ENCODE measurements at regions not wholly inside any gene's neighbourhood (a gene's known extent, or its start where the extent isn't known, plus 50 kb on each side); places are given as distances from the start of the nearest gene placed in this dataset.
A peak's percentile ranks its signal among the peaks of the same experiment; 100 is the strongest.

DNA sequence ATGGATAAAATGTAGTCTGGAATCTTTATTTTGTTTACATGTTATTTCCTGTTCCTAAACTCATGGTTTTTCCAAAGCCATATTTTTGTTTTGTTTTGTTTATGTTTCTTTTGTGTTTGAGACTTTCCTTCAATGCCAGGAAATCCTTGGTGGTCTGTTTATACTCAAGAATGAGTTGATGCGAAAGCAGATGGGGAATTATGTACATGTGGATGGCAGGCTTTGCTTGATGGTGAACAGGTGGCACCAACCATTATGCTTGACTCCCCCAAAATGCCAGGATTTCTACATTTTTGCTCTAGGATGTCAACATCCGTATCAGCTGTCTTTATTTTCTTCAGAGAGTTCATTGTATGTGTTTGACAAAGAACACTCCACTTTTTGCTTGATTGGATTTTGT lies 448.5 kb downstream of the PRDM2 start:
- H2BK120ac ChIP-seq (ENCODE audit: low read depth, low read length) = no peak overlapping the region
- H3K18ac ChIP-seq (ENCODE audit: low read length) = no peak overlapping the region
- H4K8ac ChIP-seq (ENCODE audit: low read depth, low read length) = no peak overlapping the region
- no peak overlapping the region for H3K56ac ChIP-seq (ENCODE audit: low read length)
- no peak overlapping the region for H2AK5ac ChIP-seq (ENCODE audit: low read length)
- no CpG with 5 or more reads among the region's 2 CpGs for WGBS (ENCODE audit: extremely low coverage, insufficient coverage, low lambda C conversion rate)
- no peaks in the 10 kb centered on the region for H3K36me3 ChIP-seq (ENCODE audit: control insufficient read depth, insufficient read depth, low read length)
- no peak for DNase-seq
- no peak overlapping the region for H2BK5ac ChIP-seq (ENCODE audit: low read length)
- no peaks in the 10 kb centered on the region for H3K27me3 ChIP-seq (ENCODE audit: insufficient read depth, low read length, poor library complexity)
- no peaks in the 10 kb centered on the region for H3K4me1 ChIP-seq (ENCODE audit: control insufficient read depth, low read depth, low read length)
- H2BK15ac ChIP-seq (replicated peaks; ENCODE audit: low read depth) = no peak overlapping the region
- no peaks in the 10 kb centered on the region for H3K79me2 ChIP-seq (ENCODE audit: control insufficient read depth, insufficient read depth, low read length)
- H3K4ac ChIP-seq (ENCODE audit: low read depth, low read length) = no peak overlapping the region
- H3K23ac ChIP-seq (ENCODE audit: low read length) = no peak overlapping the region
- H3K9ac ChIP-seq (ENCODE audit: low read length) = no peak overlapping the region
- H3K4me3 ChIP-seq (ENCODE audit: low read length) = no peak overlapping the region
- no peaks in the 10 kb centered on the region for H3K79me1 ChIP-seq (ENCODE audit: low read length)
- no peak overlapping the region for H3K27ac ChIP-seq (ENCODE audit: low read depth, low read length)
- H3K4me2 ChIP-seq (ENCODE audit: low read length) = no peak overlapping the region
- no peak overlapping the region for H4K5ac ChIP-seq (ENCODE audit: low read length)

DNA sequence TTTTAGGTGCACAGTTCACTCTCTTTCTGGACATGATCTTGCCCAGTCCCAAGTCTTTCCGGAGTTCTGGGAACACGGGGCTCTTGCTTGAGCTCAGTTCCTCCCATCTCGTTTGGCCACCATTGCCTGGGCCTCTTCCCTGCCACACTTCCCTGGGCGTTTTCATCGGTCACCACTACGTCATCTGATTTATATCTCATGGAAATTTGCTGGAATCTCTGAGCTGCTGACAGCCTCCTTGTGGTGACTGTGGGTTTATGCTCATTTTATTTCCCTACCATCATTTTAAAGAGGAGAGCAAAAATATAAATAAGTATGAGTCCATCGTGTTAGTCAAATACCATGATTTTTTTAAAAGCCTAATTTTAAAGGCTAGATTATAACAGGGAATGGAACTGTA lies 449.1 kb upstream of the KAZN start:
- Histone ChIP-seq H3K4me3 (ENCODE audit: low read length) (no peak overlapping the region), H2BK120ac (ENCODE audit: low read depth, low read length) (no peak overlapping the region), H3K4me2 (ENCODE audit: low read length) (no peak overlapping the region), H2AK5ac (ENCODE audit: low read length) (no peak overlapping the region), H2BK15ac (replicated peaks; ENCODE audit: low read depth) (no peak overlapping the region), H3K27ac (ENCODE audit: low read depth, low read length) (no peak overlapping the region), H4K8ac (ENCODE audit: low read depth, low read length) (no peak overlapping the region), H3K27me3 (ENCODE audit: insufficient read depth, low read length, poor library complexity) (no peaks in the 10 kb centered on the region), H3K56ac (ENCODE audit: low read length) (no peak overlapping the region), H3K4me1 (ENCODE audit: control insufficient read depth, low read depth, low read length) (no peaks in the 10 kb centered on the region), H2BK5ac (ENCODE audit: low read length) (no peak overlapping the region), H3K9ac (ENCODE audit: low read length) (no peak overlapping the region), H3K18ac (ENCODE audit: low read length) (no peak overlapping the region), H3K23ac (ENCODE audit: low read length) (no peak overlapping the region), H3K36me3 (ENCODE audit: control insufficient read depth, insufficient read depth, low read length) (no peaks in the 10 kb centered on the region), H4K5ac (ENCODE audit: low read length) (no peak overlapping the region), H3K79me1 (ENCODE audit: low read length) (no peaks in the 10 kb centered on the region), H3K79me2 (ENCODE audit: control insufficient read depth, insufficient read depth, low read length) (no peaks in the 10 kb centered on the region), H3K4ac (ENCODE audit: low read depth, low read length) (no peak overlapping the region)
- no CpG with 5 or more reads among the region's 7 CpGs for WGBS (ENCODE audit: extremely low coverage, insufficient coverage, low lambda C conversion rate)
- DNase-seq = peak; percentile 58

DNA sequence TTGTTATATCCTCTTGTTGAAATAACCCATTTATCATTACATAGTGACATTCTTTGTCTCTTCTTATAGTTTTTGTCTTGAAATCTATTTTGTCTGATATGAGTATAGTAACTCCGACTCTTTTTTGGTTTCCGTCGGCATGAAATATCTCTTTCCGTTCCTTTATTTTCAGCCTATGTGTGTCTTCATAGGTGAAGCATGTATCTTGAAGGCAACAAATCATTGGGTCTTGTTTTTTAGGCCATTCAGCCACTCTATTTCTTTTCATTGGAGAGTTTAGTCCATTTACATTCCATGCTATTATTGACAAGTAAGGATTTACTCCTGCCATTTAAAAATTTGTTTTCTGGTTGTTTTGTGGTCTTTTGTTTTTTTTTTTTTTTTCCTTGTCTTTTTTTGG lies 441.9 kb upstream of the KAZN start:
- no peak overlapping the region for H3K56ac ChIP-seq (ENCODE audit: low read length)
- H3K4me1 ChIP-seq (ENCODE audit: control insufficient read depth, low read depth, low read length) = no peaks in the 10 kb centered on the region
- H3K27me3 ChIP-seq (ENCODE audit: insufficient read depth, low read length, poor library complexity) = no peaks in the 10 kb centered on the region
- DNase-seq = no peak
- H3K9ac ChIP-seq (ENCODE audit: low read length) = no peak overlapping the region
- WGBS (ENCODE audit: extremely low coverage, insufficient coverage, low lambda C conversion rate) = no CpG with 5 or more reads among the region's 4 CpGs
- H3K79me1 ChIP-seq (ENCODE audit: low read length) = no peaks in the 10 kb centered on the region
- H2BK5ac ChIP-seq (ENCODE audit: low read length) = no peak overlapping the region
- no peaks in the 10 kb centered on the region for H3K36me3 ChIP-seq (ENCODE audit: control insufficient read depth, insufficient read depth, low read length)
- H4K8ac ChIP-seq (ENCODE audit: low read depth, low read length) = no peak overlapping the region
- no peak overlapping the region for H3K18ac ChIP-seq (ENCODE audit: low read length)
- H3K27ac ChIP-seq (ENCODE audit: low read depth, low read length) = no peak overlapping the region
- no peak overlapping the region for H4K5ac ChIP-seq (ENCODE audit: low read length)
- H3K4ac ChIP-seq (ENCODE audit: low read depth, low read length) = no peak overlapping the region
- no peak overlapping the region for H2BK120ac ChIP-seq (ENCODE audit: low read depth, low read length)
- no peak overlapping the region for H3K4me2 ChIP-seq (ENCODE audit: low read length)
- no peaks in the 10 kb centered on the region for H3K79me2 ChIP-seq (ENCODE audit: control insufficient read depth, insufficient read depth, low read length)
- no peak overlapping the region for H3K4me3 ChIP-seq (ENCODE audit: low read length)
- no peak overlapping the region for H2BK15ac ChIP-seq (replicated peaks; ENCODE audit: low read depth)
- no peak overlapping the region for H2AK5ac ChIP-seq (ENCODE audit: low read length)
- H3K23ac ChIP-seq (ENCODE audit: low read length) = no peak overlapping the region

- Histone ChIP-seq H2BK120ac (ENCODE audit: low read depth, low read length) (no peak overlapping the region), H3K18ac (ENCODE audit: low read length) (no peak overlapping the region), H2AK5ac (ENCODE audit: low read length) (no peak overlapping the region), H3K4ac (ENCODE audit: low read depth, low read length) (no peak overlapping the region), H2BK15ac (replicated peaks; ENCODE audit: low read depth) (no peak overlapping the region), H3K27me3 (ENCODE audit: insufficient read depth, low read length, poor library complexity) (no peaks in the 10 kb centered on the region), H3K79me2 (ENCODE audit: control insufficient read depth, insufficient read depth, low read length) (no peaks in the 10 kb centered on the region), H3K4me1 (ENCODE audit: control insufficient read depth, low read depth, low read length) (no peaks in the 10 kb centered on the region), H2BK5ac (ENCODE audit: low read length) (no peak overlapping the region), H3K4me3 (ENCODE audit: low read length) (no peak overlapping the region), H4K8ac (ENCODE audit: low read depth, low read length) (no peak overlapping the region), H3K27ac (ENCODE audit: low read depth, low read length) (no peak overlapping the region), H3K23ac (ENCODE audit: low read length) (no peak overlapping the region), H3K9ac (ENCODE audit: low read length) (no peak overlapping the region), H3K56ac (ENCODE audit: low read length) (no peak overlapping the region), H4K5ac (ENCODE audit: low read length) (no peak overlapping the region), H3K79me1 (ENCODE audit: low read length) (no peaks in the 10 kb centered on the region), H3K4me2 (ENCODE audit: low read length) (no peak overlapping the region), H3K36me3 (ENCODE audit: control insufficient read depth, insufficient read depth, low read length) (no peaks in the 10 kb centered on the region)
- no CpG with 5 or more reads among the region's 2 CpGs for WGBS (ENCODE audit: extremely low coverage, insufficient coverage, low lambda C conversion rate)
- DNase-seq = no peak
Measured at GRCh38 chr1:14160781-14161180, 437.7 kb upstream of the KAZN start.

- Histone ChIP-seq H3K79me1 (ENCODE audit: low read length) (no peaks in the 10 kb centered on the region), H3K36me3 (ENCODE audit: control insufficient read depth, insufficient read depth, low read length) (no peaks in the 10 kb centered on the region), H3K79me2 (ENCODE audit: control insufficient read depth, insufficient read depth, low read length) (no peaks in the 10 kb centered on the region), H3K18ac (ENCODE audit: low read length) (no peak overlapping the region), H2BK15ac (replicated peaks; ENCODE audit: low read depth) (no peak overlapping the region), H3K9ac (ENCODE audit: low read length) (no peak overlapping the region), H4K8ac (ENCODE audit: low read depth, low read length) (no peak overlapping the region), H2BK5ac (ENCODE audit: low read length) (no peak overlapping the region), H2AK5ac (ENCODE audit: low read length) (no peak overlapping the region), H4K5ac (ENCODE audit: low read length) (no peak overlapping the region), H3K56ac (ENCODE audit: low read length) (no peak overlapping the region), H3K23ac (ENCODE audit: low read length) (no peak overlapping the region), H3K4me3 (ENCODE audit: low read length) (no peak overlapping the region), H3K4me2 (ENCODE audit: low read length) (no peak overlapping the region), H3K27me3 (ENCODE audit: insufficient read depth, low read length, poor library complexity) (no peaks in the 10 kb centered on the region), H3K4ac (ENCODE audit: low read depth, low read length) (no peak overlapping the region), H3K27ac (ENCODE audit: low read depth, low read length) (no peak overlapping the region), H3K4me1 (ENCODE audit: control insufficient read depth, low read depth, low read length) (no peaks in the 10 kb centered on the region), H2BK120ac (ENCODE audit: low read depth, low read length) (no peak overlapping the region)
- WGBS (ENCODE audit: extremely low coverage, insufficient coverage, low lambda C conversion rate) = no CpG with 5 or more reads among the region's 4 CpGs
- DNase-seq = no peak
Measured at GRCh38 chr1:14163246-14163645, 435.2 kb upstream of the KAZN start.

- H3K9ac ChIP-seq (ENCODE audit: low read length) = no peak overlapping the region
- H4K8ac ChIP-seq (ENCODE audit: low read depth, low read length) = no peak overlapping the region
- no peak overlapping the region for H2BK15ac ChIP-seq (replicated peaks; ENCODE audit: low read depth)
- H2AK5ac ChIP-seq (ENCODE audit: low read length) = no peak overlapping the region
- no peaks in the 10 kb centered on the region for H3K27me3 ChIP-seq (ENCODE audit: insufficient read depth, low read length, poor library complexity)
- no peak overlapping the region for H3K27ac ChIP-seq (ENCODE audit: low read depth, low read length)
- H3K36me3 ChIP-seq (ENCODE audit: control insufficient read depth, insufficient read depth, low read length) = no peaks in the 10 kb centered on the region
- H3K4me3 ChIP-seq (ENCODE audit: low read length) = no peak overlapping the region
- H3K23ac ChIP-seq (ENCODE audit: low read length) = no peak overlapping the region
- no peak overlapping the region for H4K5ac ChIP-seq (ENCODE audit: low read length)
- no peak overlapping the region for H2BK120ac ChIP-seq (ENCODE audit: low read depth, low read length)
- no peaks in the 10 kb centered on the region for H3K79me2 ChIP-seq (ENCODE audit: control insufficient read depth, insufficient read depth, low read length)
- no peak overlapping the region for H2BK5ac ChIP-seq (ENCODE audit: low read length)
- no peaks in the 10 kb centered on the region for H3K79me1 ChIP-seq (ENCODE audit: low read length)
- no CpG with 5 or more reads among the region's 2 CpGs for WGBS (ENCODE audit: extremely low coverage, insufficient coverage, low lambda C conversion rate)
- no peak overlapping the region for H3K4ac ChIP-seq (ENCODE audit: low read depth, low read length)
- no peak overlapping the region for H3K4me2 ChIP-seq (ENCODE audit: low read length)
- no peak overlapping the region for H3K56ac ChIP-seq (ENCODE audit: low read length)
- no peak for DNase-seq
- no peaks in the 10 kb centered on the region for H3K4me1 ChIP-seq (ENCODE audit: control insufficient read depth, low read depth, low read length)
- H3K18ac ChIP-seq (ENCODE audit: low read length) = no peak overlapping the region
Measured at GRCh38 chr1:14165371-14165801, 433.1 kb upstream of the KAZN start.
